ENCODE measurements at regions not wholly inside any gene's neighbourhood (a gene's known extent, or its start where the extent isn't known, plus 50 kb on each side); places are given as distances from the start of the nearest gene placed in this dataset.

DNA sequence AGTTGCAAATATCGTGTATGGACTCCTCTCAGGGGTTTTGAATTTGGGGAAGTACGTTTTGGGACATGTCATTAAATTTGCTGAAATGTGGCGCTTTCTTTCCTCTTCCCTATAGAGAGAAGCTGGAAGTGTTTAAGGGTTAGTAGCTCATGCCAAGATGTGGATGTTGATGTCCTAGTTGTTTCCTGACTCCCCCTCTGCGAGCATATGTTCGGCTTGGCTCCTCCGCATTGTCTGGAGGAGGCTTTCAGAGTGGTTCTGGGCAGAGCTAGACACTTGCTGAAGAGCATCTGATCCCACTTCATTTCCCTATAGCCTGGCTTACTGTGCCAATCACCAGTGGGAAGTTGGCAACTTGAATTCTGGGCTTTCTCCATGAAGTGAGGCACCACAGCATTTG is 347.4 kb upstream of the B3GALT2 start:
- H3K4me2 ChIP-seq (ENCODE audit: low read length): no peak overlapping the region
- no peak for ATAC-seq
- H4K20me1 ChIP-seq (ENCODE audit: insufficient read depth): no peaks in the 10 kb centered on the region
- intact Hi-C loops (cut with micrococcal nuclease): no loop called here
- no peak overlapping the region for H3K9ac ChIP-seq (ENCODE audit: low read length)
- CTCF ChIA-PET: no interaction called here
- no peaks in the 10 kb centered on the region for H3K27me3 ChIP-seq (ENCODE audit: insufficient read depth, low read length)
- H3K4me1 ChIP-seq (ENCODE audit: control insufficient read depth in 1 of 2, insufficient read depth in 2 of 2, low read length in 2 of 2): no peaks in the 10 kb centered on the region
- H3K79me2 ChIP-seq (ENCODE audit: insufficient read depth, low read length): no peaks in the 10 kb centered on the region
- no peak overlapping the region for H3K27ac ChIP-seq (ENCODE audit: low read depth, low read length)
- no peaks in the 10 kb centered on the region for H3K36me3 ChIP-seq (ENCODE audit: control insufficient read depth in 1 of 2, insufficient read depth in 2 of 2, low read length in 2 of 2)
- RAD21 ChIA-PET (ENCODE audit: low non-redundant PET in 1 of 2, low total read pairs in 2 of 2, uncharacterized antibody in 2 of 2, unreplicated experiment in 2 of 2): no interaction called here
- H3K9me3 ChIP-seq (ENCODE audit: control insufficient read depth in 1 of 2, insufficient read depth in 1 of 2, low read depth in 1 of 2, low read length in 2 of 2): no peaks in the 10 kb centered on the region
- POLR2A ChIA-PET: no interaction called here
- no peak for TF ChIP-seq ATF3 (IDR thresholded peaks at IDR 0.05)
- TF ChIP-seq ZNF274 (IDR thresholded peaks at IDR 0.05; ENCODE audit: low read depth, low read length): no peak
- no peak for TF ChIP-seq EZH2phosphoT487 (IDR thresholded peaks at IDR 0.05; ENCODE audit: borderline replicate concordance)
- no peak for TF ChIP-seq TCF7L2 (IDR thresholded peaks at IDR 0.05; ENCODE audit: borderline replicate concordance, extremely low read depth, insufficient read depth, insufficient read length)
- no peak for TF ChIP-seq POLR2A (IDR thresholded peaks at IDR 0.05; ENCODE audit: borderline replicate concordance, extremely low read depth, insufficient read depth, insufficient read length)
- TF ChIP-seq SIN3A (IDR thresholded peaks at IDR 0.05; ENCODE audit: low read depth): no peak
- TF ChIP-seq RAD21 (IDR thresholded peaks at IDR 0.05; ENCODE audit: low read depth): no peak
- TF ChIP-seq, protein P1, sequence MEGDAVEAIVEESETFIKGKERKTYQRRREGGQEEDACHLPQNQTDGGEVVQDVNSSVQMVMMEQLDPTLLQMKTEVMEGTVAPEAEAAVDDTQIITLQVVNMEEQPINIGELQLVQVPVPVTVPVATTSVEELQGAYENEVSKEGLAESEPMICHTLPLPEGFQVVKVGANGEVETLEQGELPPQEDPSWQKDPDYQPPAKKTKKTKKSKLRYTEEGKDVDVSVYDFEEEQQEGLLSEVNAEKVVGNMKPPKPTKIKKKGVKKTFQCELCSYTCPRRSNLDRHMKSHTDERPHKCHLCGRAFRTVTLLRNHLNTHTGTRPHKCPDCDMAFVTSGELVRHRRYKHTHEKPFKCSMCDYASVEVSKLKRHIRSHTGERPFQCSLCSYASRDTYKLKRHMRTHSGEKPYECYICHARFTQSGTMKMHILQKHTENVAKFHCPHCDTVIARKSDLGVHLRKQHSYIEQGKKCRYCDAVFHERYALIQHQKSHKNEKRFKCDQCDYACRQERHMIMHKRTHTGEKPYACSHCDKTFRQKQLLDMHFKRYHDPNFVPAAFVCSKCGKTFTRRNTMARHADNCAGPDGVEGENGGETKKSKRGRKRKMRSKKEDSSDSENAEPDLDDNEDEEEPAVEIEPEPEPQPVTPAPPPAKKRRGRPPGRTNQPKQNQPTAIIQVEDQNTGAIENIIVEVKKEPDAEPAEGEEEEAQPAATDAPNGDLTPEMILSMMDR (IDR thresholded peaks at IDR 0.05 in 2 of 3, conservative IDR thresholded peaks at IDR 0.05 in 1 of 3; ENCODE audit: borderline replicate concordance in 1 of 3, insufficient read depth in 1 of 3, low read depth in 2 of 3, low read length in 2 of 3): no peak
- TF ChIP-seq SRF (IDR thresholded peaks at IDR 0.05; ENCODE audit: low read depth): no peak
- no peak for TF ChIP-seq ELF1 (IDR thresholded peaks at IDR 0.05; ENCODE audit: borderline replicate concordance, low read depth)
- no peak for TF ChIP-seq ZFX (IDR thresholded peaks at IDR 0.05)
- TF ChIP-seq, protein P2, sequence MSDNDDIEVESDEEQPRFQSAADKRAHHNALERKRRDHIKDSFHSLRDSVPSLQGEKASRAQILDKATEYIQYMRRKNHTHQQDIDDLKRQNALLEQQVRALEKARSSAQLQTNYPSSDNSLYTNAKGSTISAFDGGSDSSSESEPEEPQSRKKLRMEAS (IDR thresholded peaks at IDR 0.05): no peak
- no peak for DNase-seq (ENCODE audit: low read depth, low spot score)
- no peak overlapping the region for H3K4me3 ChIP-seq (replicated peaks in 1 of 2; ENCODE audit: low read depth in 1 of 2, low read length in 2 of 2)
- no TSS peak for BruUV-seq (replicated peaks)
- no peak overlapping the region for H2AFZ ChIP-seq (ENCODE audit: low read depth, low read length, poor library complexity, severe bottlenecking)
- H3K9me2 ChIP-seq (ENCODE audit: insufficient read depth): peaks cover 3% of the 10 kb centered on the region; the same call in 1 of the 2 replicates

Data from HCT116 (cell line).